ENCODE measurements at regions not wholly inside any gene's neighbourhood (a gene's known extent, or its start where the extent isn't known, plus 50 kb on each side); places are given as distances from the start of the nearest gene placed in this dataset.

DNA sequence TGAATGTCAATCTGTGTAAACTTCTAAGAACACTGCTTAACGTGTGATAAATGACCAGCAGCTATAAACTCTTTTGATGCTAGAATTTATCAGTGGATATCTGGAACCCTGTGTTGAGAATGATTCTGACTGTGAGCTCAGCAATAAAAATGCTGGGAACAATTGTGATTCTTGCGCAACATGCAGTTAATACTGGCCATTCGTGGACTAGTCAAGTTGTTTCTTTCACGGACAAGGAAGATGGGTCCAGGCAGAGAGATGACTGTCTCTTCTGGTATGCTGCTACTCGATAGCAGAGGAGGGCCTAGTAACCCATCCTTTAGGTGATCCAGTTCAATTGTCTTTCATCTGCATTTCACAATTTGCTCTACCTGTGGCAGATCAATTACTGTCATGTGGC is 394.8 kb upstream of the IGFBP3 start:
- no peak for DNase-seq (ENCODE audit: low spot score in 2 of 2)
- WGBS, 2 donors = 69 to 71% methylated on average over 5 of the region's 5 CpGs
- H3K4me3 ChIP-seq (ENCODE audit: low read depth, poor library complexity, severe bottlenecking) = no peak overlapping the region
- TF ChIP-seq POLR2A (IDR thresholded peaks at IDR 0.05) = no peak
- no peak for TF ChIP-seq CTCF (IDR thresholded peaks at IDR 0.05)
- intact Hi-C loops (cut with DNase I; ENCODE audit: low total_unique reads) = no loop called here

GRCh38 chr7:46301677-46302076 is 380.6 kb upstream of the IGFBP3 start:
- intact Hi-C loops (cut with DNase I; ENCODE audit: low total_unique reads) = loop anchor here (5.0 kb wide), 1 partner anchor 1606 kb away; no protein-coding TSS in a partner anchor
- WGBS, 2 donors = 82 to 94% methylated on average over 1 of the region's 1 CpG

DNA sequence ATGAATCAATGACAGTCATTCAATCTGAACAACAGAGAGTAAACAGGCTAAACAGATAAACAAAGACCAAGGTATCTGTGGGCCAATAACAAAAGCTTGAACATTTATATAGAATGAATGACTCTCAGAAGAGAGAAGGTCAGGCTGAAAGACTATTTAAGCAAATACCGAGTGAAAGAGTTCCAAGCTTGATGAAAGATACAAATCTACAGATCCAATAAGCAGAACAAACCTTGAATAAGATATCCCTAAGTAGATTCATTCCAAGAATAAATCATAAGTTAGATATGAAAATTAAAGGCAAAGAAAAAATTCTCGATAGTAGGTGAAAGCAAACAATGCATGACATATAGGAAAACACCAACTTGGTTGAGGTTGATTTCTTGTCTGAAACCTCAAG is 376.4 kb upstream of the IGFBP3 start:
- intact Hi-C loops (cut with DNase I; ENCODE audit: low total_unique reads) = no loop called here
- H3K4me3 ChIP-seq (ENCODE audit: low read depth, poor library complexity, severe bottlenecking) = no peak overlapping the region
- 96 to 98% methylated on average over 2 of the region's 2 CpGs for WGBS, 2 donors
- TF ChIP-seq CTCF (IDR thresholded peaks at IDR 0.05) (no peak), POLR2A (IDR thresholded peaks at IDR 0.05) (no peak)
- no peak for DNase-seq (ENCODE audit: low spot score in 2 of 2)

More at GRCh38 chr7:46301677-46302076, 380.6 kb upstream of the IGFBP3 start:
- no peak for TF ChIP-seq POLR2A (IDR thresholded peaks at IDR 0.05)
- TF ChIP-seq CTCF (IDR thresholded peaks at IDR 0.05) = no peak
- DNase-seq (ENCODE audit: low spot score in 2 of 2) = no peak
- H3K4me3 ChIP-seq (ENCODE audit: low read depth, poor library complexity, severe bottlenecking) = no peak overlapping the region

DNA sequence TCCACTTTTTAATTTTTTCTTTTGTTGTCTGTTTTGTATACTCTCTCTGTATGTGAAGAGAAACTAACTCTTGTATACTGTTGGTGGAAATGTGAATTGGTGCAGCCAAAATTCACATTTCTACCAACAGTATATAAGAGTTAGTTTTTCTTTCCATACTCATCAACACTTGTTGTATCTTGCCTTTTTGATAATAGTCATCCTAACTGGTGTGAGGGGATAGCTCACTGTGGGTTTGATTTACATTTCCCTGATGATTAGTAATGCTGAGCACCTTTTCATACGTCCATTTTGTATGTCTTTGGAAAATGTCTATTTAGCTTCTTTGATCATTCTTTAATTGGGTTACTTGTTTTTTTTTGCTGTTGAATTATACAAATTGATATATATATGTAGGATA is 375.5 kb upstream of the IGFBP3 start:
- TF ChIP-seq CTCF (IDR thresholded peaks at IDR 0.05) (no peak), POLR2A (IDR thresholded peaks at IDR 0.05) (no peak)
- 80 to 84% methylated on average over 1 of the region's 1 CpG for WGBS, 2 donors
- intact Hi-C loops (cut with DNase I; ENCODE audit: low total_unique reads) = no loop called here
- no peak overlapping the region for H3K4me3 ChIP-seq (ENCODE audit: low read depth, poor library complexity, severe bottlenecking)
- no peak for DNase-seq (ENCODE audit: low spot score in 2 of 2)

- TF ChIP-seq POLR2A (IDR thresholded peaks at IDR 0.05) (no peak), CTCF (IDR thresholded peaks at IDR 0.05) (no peak)
- intact Hi-C loops (cut with DNase I; ENCODE audit: low total_unique reads) = no loop called here
- DNase-seq (ENCODE audit: low spot score in 2 of 2) = no peak
- 72 to 89% methylated on average over 5 of the region's 5 CpGs for WGBS, 2 donors
- no peak overlapping the region for H3K4me3 ChIP-seq (ENCODE audit: low read depth, poor library complexity, severe bottlenecking)
Observed at GRCh38 chr7:46294381-46294780, 373.3 kb upstream of the IGFBP3 start.

GRCh38 chr7:46292741-46293140 is 371.7 kb upstream of the IGFBP3 start:
- TF ChIP-seq CTCF (IDR thresholded peaks at IDR 0.05) (no peak), POLR2A (IDR thresholded peaks at IDR 0.05) (no peak)
- no peak for DNase-seq (ENCODE audit: low spot score in 2 of 2)
- intact Hi-C loops (cut with DNase I; ENCODE audit: low total_unique reads) = no loop called here
- 81 to 89% methylated on average over 7 of the region's 7 CpGs for WGBS, 2 donors
- no peak overlapping the region for H3K4me3 ChIP-seq (ENCODE audit: low read depth, poor library complexity, severe bottlenecking)
